ENCODE measurements at regions not wholly inside any gene's neighbourhood (a gene's known extent, or its start where the extent isn't known, plus 50 kb on each side); places are given as distances from the start of the nearest gene placed in this dataset.

- no peaks in the 10 kb centered on the region for H3K36me3 Mint-ChIP-seq
- DNase-seq (ENCODE audit: low spot score in 2 of 2) = no peak
- no peak overlapping the region for H3K27ac Mint-ChIP-seq
- peaks cover 10% of the 10 kb centered on the region for H3K9me3 Mint-ChIP-seq
- no peaks in the 10 kb centered on the region for H3K27me3 Mint-ChIP-seq
- no peak overlapping the region for H3K4me3 Mint-ChIP-seq
- H3K4me1 Mint-ChIP-seq = no peaks in the 10 kb centered on the region
- no peak for ATAC-seq (ENCODE audit: low read depth)
These were observed 1049.6 kb downstream of the TRHDE start for GRCh38 chr12:73321776-73322175.

- H3K36me3 Mint-ChIP-seq = no peaks in the 10 kb centered on the region
These were observed 1058.6 kb downstream of the TRHDE start for GRCh38 chr12:73330584-73331351.

GRCh38 chr12:73341559-73342247 lies 1069.5 kb downstream of the TRHDE start:
- Mint-ChIP-seq H3K4me3 (no peak overlapping the region), H3K4me1 (no peaks in the 10 kb centered on the region), H3K27ac (no peak overlapping the region), H3K36me3 (no peaks in the 10 kb centered on the region), H3K27me3 (no peaks in the 10 kb centered on the region), H3K9me3 (peaks cover 1% of the 10 kb centered on the region)
- DNase-seq (ENCODE audit: low spot score in 2 of 2) (no peak), ATAC-seq (ENCODE audit: low read depth) (no peak)

More at GRCh38 chr12:73330584-73331351, 1058.6 kb downstream of the TRHDE start:
- ATAC-seq (ENCODE audit: low read depth) (no peak), DNase-seq (ENCODE audit: low spot score in 2 of 2) (no peak)
- no peak overlapping the region for H3K27ac Mint-ChIP-seq
- no peaks in the 10 kb centered on the region for H3K4me1 Mint-ChIP-seq
- no peaks in the 10 kb centered on the region for H3K9me3 Mint-ChIP-seq
- H3K27me3 Mint-ChIP-seq = no peaks in the 10 kb centered on the region
- no peak overlapping the region for H3K4me3 Mint-ChIP-seq

GRCh38 chr12:73342733-73343132 lies 1070.6 kb downstream of the TRHDE start:
- Mint-ChIP-seq H3K4me1 (no peaks in the 10 kb centered on the region), H3K9me3 (peaks cover 5% of the 10 kb centered on the region), H3K27ac (no peak overlapping the region), H3K36me3 (no peaks in the 10 kb centered on the region), H3K27me3 (no peaks in the 10 kb centered on the region), H3K4me3 (no peak overlapping the region)
- DNase-seq (ENCODE audit: low spot score in 2 of 2) (no peak), ATAC-seq (ENCODE audit: low read depth) (no peak)

- Mint-ChIP-seq H3K36me3 (no peaks in the 10 kb centered on the region), H3K27me3 (no peaks in the 10 kb centered on the region), H3K9me3 (peaks cover 5% of the 10 kb centered on the region), H3K27ac (no peak overlapping the region), H3K4me3 (no peak overlapping the region), H3K4me1 (no peaks in the 10 kb centered on the region)
- no peak for DNase-seq (ENCODE audit: low spot score in 2 of 2)
- no peak for ATAC-seq (ENCODE audit: low read depth)
These were observed 1080.7 kb downstream of the TRHDE start for GRCh38 chr12:73352826-73353225.

- no peak for DNase-seq (ENCODE audit: low spot score in 2 of 2)
- Mint-ChIP-seq H3K27me3 (no peaks in the 10 kb centered on the region), H3K36me3 (no peaks in the 10 kb centered on the region), H3K4me3 (no peak overlapping the region), H3K9me3 (no peaks in the 10 kb centered on the region), H3K27ac (no peak overlapping the region), H3K4me1 (no peaks in the 10 kb centered on the region)
- no peak for ATAC-seq (ENCODE audit: low read depth)
These were observed 1089.1 kb downstream of the TRHDE start for GRCh38 chr12:73361156-73361863.

- no peaks in the 10 kb centered on the region for H3K27me3 Mint-ChIP-seq
These were observed 1089.7 kb downstream of the TRHDE start for GRCh38 chr12:73361864-73362230.

DNA sequence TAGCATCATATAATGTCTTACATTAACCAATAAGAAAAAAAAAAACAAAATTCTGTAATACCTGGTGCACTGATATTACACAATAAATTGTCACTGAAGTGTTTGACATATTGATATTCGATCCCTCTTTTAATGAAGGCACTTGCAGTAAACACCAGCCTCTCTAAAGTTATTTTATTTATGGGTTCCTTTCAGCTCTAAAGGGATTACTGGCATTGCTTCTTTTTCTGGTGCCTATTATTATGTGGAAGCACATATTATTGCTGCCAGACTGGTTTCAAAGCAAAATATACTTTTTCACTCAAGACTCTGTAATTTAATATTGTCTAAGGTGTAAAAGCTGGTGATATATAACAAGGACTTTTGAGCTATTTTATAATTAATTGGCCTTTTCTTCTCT lies 1090.5 kb downstream of the TRHDE start:
- DNase-seq (ENCODE audit: low spot score in 2 of 2) (no peak), ATAC-seq (ENCODE audit: low read depth) (no peak)
- no peak overlapping the region for H3K4me3 Mint-ChIP-seq
- H3K9me3 Mint-ChIP-seq = no peaks in the 10 kb centered on the region
- H3K27me3 Mint-ChIP-seq = no peaks in the 10 kb centered on the region
- no peaks in the 10 kb centered on the region for H3K36me3 Mint-ChIP-seq
- H3K4me1 Mint-ChIP-seq = no peaks in the 10 kb centered on the region
- H3K27ac Mint-ChIP-seq = no peak overlapping the region

More at GRCh38 chr12:73361864-73362230, 1089.7 kb downstream of the TRHDE start:
- no peak for ATAC-seq (ENCODE audit: low read depth)
- H3K4me1 Mint-ChIP-seq = no peaks in the 10 kb centered on the region
- H3K36me3 Mint-ChIP-seq = no peaks in the 10 kb centered on the region
- no peak overlapping the region for H3K27ac Mint-ChIP-seq
- no peak for DNase-seq (ENCODE audit: low spot score in 2 of 2)
- no peaks in the 10 kb centered on the region for H3K9me3 Mint-ChIP-seq
- no peak overlapping the region for H3K4me3 Mint-ChIP-seq

- no peak overlapping the region for H3K27ac Mint-ChIP-seq
- no peaks in the 10 kb centered on the region for H3K4me1 Mint-ChIP-seq
- H3K4me3 Mint-ChIP-seq = no peak overlapping the region
- peaks cover 10% of the 10 kb centered on the region for H3K9me3 Mint-ChIP-seq
- H3K36me3 Mint-ChIP-seq = no peaks in the 10 kb centered on the region
- no peaks in the 10 kb centered on the region for H3K27me3 Mint-ChIP-seq
- DNase-seq (ENCODE audit: low spot score in 2 of 2) (no peak), ATAC-seq (ENCODE audit: low read depth) (no peak)
These were observed 1100.7 kb downstream of the TRHDE start for GRCh38 chr12:73372856-73373255.

DNA sequence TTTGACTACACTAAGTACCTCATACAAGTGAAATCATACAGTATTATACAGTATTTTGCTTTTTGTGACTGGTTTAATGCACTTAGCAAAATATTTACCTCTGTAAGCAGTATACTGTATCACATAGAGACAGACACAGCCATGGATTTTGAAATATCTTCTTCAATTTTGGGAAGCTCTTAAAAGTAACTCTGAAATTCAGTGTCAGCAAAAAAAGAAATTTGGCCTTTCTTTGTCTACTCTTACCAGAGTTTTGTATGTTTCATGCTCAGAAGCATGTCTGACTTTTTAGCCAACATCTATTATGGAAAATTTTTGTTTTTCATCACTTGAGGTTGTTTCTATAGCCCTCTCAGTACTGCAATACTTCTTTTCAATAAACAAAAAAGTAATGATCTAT lies 1102.2 kb downstream of the TRHDE start:
- Mint-ChIP-seq H3K9me3 (peaks cover 12% of the 10 kb centered on the region), H3K36me3 (no peaks in the 10 kb centered on the region), H3K4me3 (no peak overlapping the region), H3K27ac (no peak overlapping the region), H3K4me1 (no peaks in the 10 kb centered on the region), H3K27me3 (no peaks in the 10 kb centered on the region)
- DNase-seq (ENCODE audit: low spot score in 2 of 2) (no peak), ATAC-seq (ENCODE audit: low read depth) (no peak)

GRCh38 chr12:73383584-73384222 lies 1111.5 kb downstream of the TRHDE start:
- Mint-ChIP-seq H3K27me3 (no peaks in the 10 kb centered on the region), H3K9me3 (peaks cover 7% of the 10 kb centered on the region), H3K27ac (no peak overlapping the region), H3K4me1 (no peaks in the 10 kb centered on the region), H3K4me3 (no peak overlapping the region), H3K36me3 (no peaks in the 10 kb centered on the region)
- DNase-seq (ENCODE audit: low spot score in 2 of 2) (no peak), ATAC-seq (ENCODE audit: low read depth) (no peak)

- Mint-ChIP-seq H3K4me3 (no peak overlapping the region), H3K36me3 (no peaks in the 10 kb centered on the region)
These were observed 1112.4 kb downstream of the TRHDE start for GRCh38 chr12:73384592-73384991.

DNA sequence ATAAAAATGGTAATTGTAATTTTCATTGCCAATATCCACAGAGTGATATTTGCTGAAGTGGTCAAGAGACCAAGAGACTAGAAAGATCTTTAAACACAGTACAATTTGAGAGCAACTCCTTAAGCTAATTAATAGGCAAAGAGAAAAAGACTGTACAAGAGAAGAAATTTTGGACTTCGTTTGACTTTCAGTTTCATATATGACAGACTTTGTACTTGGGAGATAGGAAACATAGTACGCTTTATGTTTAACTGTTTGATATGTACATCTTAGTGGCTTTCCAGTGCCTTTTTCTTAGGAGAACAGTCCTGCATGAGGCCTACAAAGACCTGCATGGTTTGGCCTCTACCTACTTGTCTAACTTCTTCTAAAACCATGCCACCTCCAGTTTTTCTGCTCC lies 1118.1 kb downstream of the TRHDE start:
- no peak overlapping the region for H3K4me3 Mint-ChIP-seq
- H3K36me3 Mint-ChIP-seq = no peaks in the 10 kb centered on the region

More at GRCh38 chr12:73384592-73384991, 1112.4 kb downstream of the TRHDE start:
- Mint-ChIP-seq H3K27ac (no peak overlapping the region), H3K9me3 (peaks cover 7% of the 10 kb centered on the region), H3K27me3 (no peaks in the 10 kb centered on the region), H3K4me1 (no peaks in the 10 kb centered on the region)
- ATAC-seq (ENCODE audit: low read depth) = no peak
- DNase-seq (ENCODE audit: low spot score in 2 of 2) = no peak

DNA sequence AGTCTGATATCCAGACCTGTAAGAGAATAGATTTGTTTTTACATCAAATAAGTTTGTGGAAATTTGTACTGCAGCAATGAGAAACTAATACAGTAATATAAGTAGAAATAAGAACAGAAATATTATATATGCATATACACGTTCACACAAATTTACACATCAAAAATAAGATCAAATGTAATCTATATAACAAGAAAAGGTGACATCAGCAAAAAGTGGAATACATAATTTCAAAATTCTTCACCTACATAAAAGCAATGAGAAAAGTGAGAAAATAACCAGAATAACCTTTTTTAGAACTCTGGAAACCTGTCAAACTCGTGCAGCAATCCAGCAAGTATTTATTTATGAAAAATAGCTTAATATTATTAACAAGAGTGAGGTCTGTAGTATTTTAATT lies 1124.6 kb upstream of the ATXN7L3B start:
- H3K27ac Mint-ChIP-seq = no peak overlapping the region
- no peaks in the 10 kb centered on the region for H3K27me3 Mint-ChIP-seq
- H3K4me3 Mint-ChIP-seq = no peak overlapping the region
- H3K4me1 Mint-ChIP-seq = peaks cover 3% of the 10 kb centered on the region
- ATAC-seq (ENCODE audit: low read depth) (no peak), DNase-seq (ENCODE audit: low spot score in 2 of 2) (no peak)
- H3K9me3 Mint-ChIP-seq = peaks cover 18% of the 10 kb centered on the region
- H3K36me3 Mint-ChIP-seq = no peaks in the 10 kb centered on the region

More for the DNA sequence above, 1118.1 kb downstream of the TRHDE start:
- H3K27me3 Mint-ChIP-seq = no peaks in the 10 kb centered on the region
- DNase-seq (ENCODE audit: low spot score in 2 of 2) (no peak), ATAC-seq (ENCODE audit: low read depth) (no peak)
- no peak overlapping the region for H3K27ac Mint-ChIP-seq
- H3K9me3 Mint-ChIP-seq = no peaks in the 10 kb centered on the region
- no peaks in the 10 kb centered on the region for H3K4me1 Mint-ChIP-seq

All from memory B cell (primary cell).